Peyer's patch (tissue), 4 donors: ENCODE measurements at regions not wholly inside any gene's neighbourhood (a gene's known extent, or its start where the extent isn't known, plus 50 kb on each side); places are given as distances from the start of the nearest gene placed in this dataset.

Experiments used
- DNase-seq, 3 donors: peaks; one replicate each; pipeline ENCODE4 v3.0.0-alpha.2; 2017 to 2019
- H3K27ac ChIP-seq, 4 donors: fragments of 200-600 bp; sonication (generic); one replicate each; pipeline ENCODE4 v1.5.1; 2016 to 2019
- H3K27me3 ChIP-seq, 2 donors: fragments of 200-600 bp; sonication (generic); one replicate each; pipeline ENCODE4 v1.5.1; 2019
- H3K36me3 ChIP-seq, 3 donors: fragments of 200-600 bp; sonication (generic); one replicate each; pipeline ENCODE4 v1.5.1; 2016 to 2019
- H3K4me1 ChIP-seq, 4 donors: fragments of 200-600 bp; sonication (generic); one replicate each; pipeline ENCODE4 v1.5.1; 2016 to 2019
- H3K4me3 ChIP-seq, 4 donors: fragments of 200-600 bp; sonication (generic); 1 replicate in 3 of 4; 2 replicates in 1 of 4; pipeline ENCODE4 v1.5.1; 2016 to 2019; ENCODE audit warnings: mild to moderate bottlenecking in 1 of 4
- H3K9me3 ChIP-seq, 4 donors: fragments of 200-600 bp; sonication (generic); one replicate each; pipeline ENCODE4 v1.5.1; 2016 to 2019; ENCODE audit warnings: mild to moderate bottlenecking in 1 of 4
- CTCF ChIP-seq, 6 experiments: fragments of 450-650 bp in 4 of 6; fragments of 200-600 bp in 2 of 6; sonication (generic) in 1 of 6; IDR thresholded peaks; one replicate each; pipeline ENCODE4 v1.5.1; 2017 to 2019; ENCODE audit warnings: antibody characterized with exemption in 6 of 6, mild to moderate bottlenecking in 3 of 6, moderate library complexity in 1 of 6
- POLR2A ChIP-seq, 2 donors: fragments of 450-650 bp; IDR thresholded peaks; one replicate each; pipeline ENCODE4 v1.5.1; 2017; ENCODE audit warnings: antibody characterized with exemption in 2 of 2, mild to moderate bottlenecking in 2 of 2, moderate library complexity in 2 of 2

GRCh38 chr12:124499898-124500244 is 67.5 kb downstream of the NCOR2 start:
- H3K27ac ChIP-seq, result no peak overlapping the region
- H3K27me3 ChIP-seq, result no peaks in the 10 kb centered on the region
- H3K4me3 ChIP-seq, result no peak overlapping the region
- no peak for DNase-seq
- peaks cover 0 to 2% (median 0%) of the 10 kb centered on the region in 3 donors for H3K36me3 ChIP-seq
- H3K9me3 ChIP-seq, result no peaks in the 10 kb centered on the region
- H3K4me1 ChIP-seq, result peaks cover 0 to 53% (median 8%) of the 10 kb centered on the region in 4 donors
- TF ChIP-seq POLR2A (IDR thresholded peaks at IDR 0.05) (no peak), CTCF (IDR thresholded peaks at IDR 0.05) (no peak)

- Histone ChIP-seq H3K36me3 (peaks cover 0 to 8% (median 0%) of the 10 kb centered on the region in 3 donors), H3K27ac (peak overlapping the region in 1 of 4 donors; percentile 29), H3K27me3 (no peaks in the 10 kb centered on the region), H3K4me1 (peaks cover 0 to 47% (median 11%) of the 10 kb centered on the region in 4 donors), H3K9me3 (no peaks in the 10 kb centered on the region), H3K4me3 (no peak overlapping the region)
- no peak for DNase-seq
- no peak for TF ChIP-seq CTCF (IDR thresholded peaks at IDR 0.05)
- TF ChIP-seq POLR2A (IDR thresholded peaks at IDR 0.05), result no peak
Observed at GRCh38 chr12:124499190-124499753, 68.1 kb downstream of the NCOR2 start.

GRCh38 chr12:124498275-124499189 is 68.9 kb downstream of the NCOR2 start:
- Histone ChIP-seq H3K27me3 (no peaks in the 10 kb centered on the region), H3K36me3 (peaks cover 0 to 13% (median 0%) of the 10 kb centered on the region in 3 donors), H3K27ac (peak overlapping the region; percentile 18 to 30 (median 26)), H3K4me3 (no peak overlapping the region), H3K9me3 (no peaks in the 10 kb centered on the region), H3K4me1 (peaks cover 0 to 47% (median 18%) of the 10 kb centered on the region in 4 donors)
- no peak for TF ChIP-seq POLR2A (IDR thresholded peaks at IDR 0.05)
- TF ChIP-seq CTCF (IDR thresholded peaks at IDR 0.05), result no peak
- no peak for DNase-seq

GRCh38 chr12:124497658-124498057 is 69.8 kb downstream of the NCOR2 start:
- H3K27ac ChIP-seq, result peak overlapping the region in 3 of 4 donors; percentile 18 to 30 (median 24)
- no peak for DNase-seq
- H3K36me3 ChIP-seq, result peaks cover 0 to 13% (median 0%) of the 10 kb centered on the region in 3 donors

GRCh38 chr12:124497039-124497438 is 70.4 kb downstream of the NCOR2 start:
- TF ChIP-seq CTCF (IDR thresholded peaks at IDR 0.05) (no peak), POLR2A (IDR thresholded peaks at IDR 0.05) (no peak)
- H3K36me3 ChIP-seq, result peaks cover 0 to 13% (median 0%) of the 10 kb centered on the region in 3 donors
- DNase-seq, result no peak
- H3K4me3 ChIP-seq, result no peak overlapping the region
- peak overlapping the region in 2 of 4 donors; percentile 24 to 39 for H3K27ac ChIP-seq
- H3K9me3 ChIP-seq, result no peaks in the 10 kb centered on the region
- H3K4me1 ChIP-seq, result peaks cover 0 to 46% (median 22%) of the 10 kb centered on the region in 4 donors
- no peaks in the 10 kb centered on the region for H3K27me3 ChIP-seq

More at GRCh38 chr12:124497658-124498057, 69.8 kb downstream of the NCOR2 start:
- Histone ChIP-seq H3K9me3 (no peaks in the 10 kb centered on the region), H3K27me3 (no peaks in the 10 kb centered on the region), H3K4me3 (no peak overlapping the region), H3K4me1 (peaks cover 0 to 47% (median 22%) of the 10 kb centered on the region in 4 donors)
- TF ChIP-seq POLR2A (IDR thresholded peaks at IDR 0.05) (no peak), CTCF (IDR thresholded peaks at IDR 0.05) (no peak)
